ENCODE measurements at regions not wholly inside any gene's neighbourhood (a gene's known extent, or its start where the extent isn't known, plus 50 kb on each side); places are given as distances from the start of the nearest gene placed in this dataset.

DNA sequence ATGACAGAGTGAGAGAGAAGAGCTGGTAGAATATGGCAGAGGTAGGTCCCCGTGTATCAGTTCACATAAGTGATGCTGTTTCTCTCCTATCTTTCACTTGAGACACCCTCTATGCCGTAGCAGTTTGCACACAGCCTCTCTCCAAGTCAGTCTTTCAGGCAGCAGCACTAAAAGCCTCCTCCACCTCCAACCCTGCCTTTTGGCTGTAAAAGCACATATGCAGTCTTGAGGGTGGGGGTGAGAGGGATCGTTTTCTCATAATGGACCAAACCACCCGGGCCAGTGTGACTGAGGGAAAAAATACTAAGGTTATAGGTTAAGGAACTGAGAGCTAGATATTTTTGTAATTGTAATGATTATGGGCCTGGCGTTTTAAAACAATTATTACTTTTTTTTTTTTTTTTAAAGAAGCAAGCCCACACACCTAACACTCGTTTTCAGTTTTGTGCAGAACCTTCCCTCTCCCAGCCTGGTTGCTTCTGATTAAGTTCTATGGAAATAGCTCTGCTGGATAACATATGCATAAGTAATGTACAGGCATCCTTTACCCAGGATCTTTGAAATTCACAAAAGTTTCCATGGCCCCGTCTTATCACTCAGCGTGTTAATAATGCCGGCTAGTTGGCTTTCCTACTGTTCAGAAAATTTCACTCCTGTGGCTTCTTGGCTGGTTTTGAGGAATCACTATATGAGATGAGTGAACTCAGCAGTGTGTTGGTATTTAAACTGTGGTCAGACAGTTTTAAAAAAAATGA lies 112.2 kb upstream of the MEIS1 start:
- H3K4me3 ChIP-seq: no peak overlapping the region
- H3K4me1 ChIP-seq: no peaks in the 10 kb centered on the region
- intact Hi-C loops (cut with DNase I; ENCODE audit: low total_unique reads): no loop called here
- no peak overlapping the region for H3K27ac ChIP-seq
- no peaks in the 10 kb centered on the region for H3K36me3 ChIP-seq (ENCODE audit: low read depth, missing control alignments)
- no peak for DNase-seq
- WGBS, 2 donors: 50 to 60% methylated on average over 9 of the region's 9 CpGs
- H3K9me3 ChIP-seq: no peaks in the 10 kb centered on the region
- no peaks in the 10 kb centered on the region for H3K27me3 ChIP-seq
- no peak for TF ChIP-seq POLR2A (IDR thresholded peaks at IDR 0.05)
- TF ChIP-seq, protein P1, sequence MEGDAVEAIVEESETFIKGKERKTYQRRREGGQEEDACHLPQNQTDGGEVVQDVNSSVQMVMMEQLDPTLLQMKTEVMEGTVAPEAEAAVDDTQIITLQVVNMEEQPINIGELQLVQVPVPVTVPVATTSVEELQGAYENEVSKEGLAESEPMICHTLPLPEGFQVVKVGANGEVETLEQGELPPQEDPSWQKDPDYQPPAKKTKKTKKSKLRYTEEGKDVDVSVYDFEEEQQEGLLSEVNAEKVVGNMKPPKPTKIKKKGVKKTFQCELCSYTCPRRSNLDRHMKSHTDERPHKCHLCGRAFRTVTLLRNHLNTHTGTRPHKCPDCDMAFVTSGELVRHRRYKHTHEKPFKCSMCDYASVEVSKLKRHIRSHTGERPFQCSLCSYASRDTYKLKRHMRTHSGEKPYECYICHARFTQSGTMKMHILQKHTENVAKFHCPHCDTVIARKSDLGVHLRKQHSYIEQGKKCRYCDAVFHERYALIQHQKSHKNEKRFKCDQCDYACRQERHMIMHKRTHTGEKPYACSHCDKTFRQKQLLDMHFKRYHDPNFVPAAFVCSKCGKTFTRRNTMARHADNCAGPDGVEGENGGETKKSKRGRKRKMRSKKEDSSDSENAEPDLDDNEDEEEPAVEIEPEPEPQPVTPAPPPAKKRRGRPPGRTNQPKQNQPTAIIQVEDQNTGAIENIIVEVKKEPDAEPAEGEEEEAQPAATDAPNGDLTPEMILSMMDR (IDR thresholded peaks at IDR 0.05): no peak

DNA sequence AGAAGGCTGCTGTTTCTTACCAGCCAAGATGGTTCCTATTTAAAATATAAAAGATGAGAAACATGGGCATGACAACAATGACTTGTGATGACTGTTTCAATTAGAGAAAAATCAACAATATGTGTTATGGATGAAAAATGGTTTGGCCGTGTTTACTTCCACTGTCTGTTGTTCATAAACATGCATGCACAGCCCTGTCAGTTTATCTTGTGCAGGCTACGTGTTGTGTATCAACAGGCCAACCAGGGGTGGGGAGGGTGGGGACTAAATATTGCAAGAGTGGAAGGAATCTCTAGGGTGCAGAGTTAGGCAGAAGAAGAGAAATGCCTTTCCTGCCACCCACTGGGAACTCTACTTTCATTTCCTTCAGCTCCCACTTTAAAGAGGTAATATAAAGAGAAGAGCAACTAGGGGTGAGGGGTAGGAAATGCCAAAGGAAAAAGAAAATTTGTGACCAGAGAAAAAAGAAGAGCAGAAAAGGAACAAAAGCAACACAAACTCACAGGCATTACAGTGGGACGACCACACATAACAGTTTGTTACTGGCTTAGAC lies 116.8 kb upstream of the MEIS1 start:
- Histone ChIP-seq H3K36me3 (ENCODE audit: low read depth, missing control alignments) (no peaks in the 10 kb centered on the region), H3K4me1 (no peaks in the 10 kb centered on the region)
- WGBS, 2 donors: 73 to 86% methylated on average over 3 of the region's 3 CpGs

DNA sequence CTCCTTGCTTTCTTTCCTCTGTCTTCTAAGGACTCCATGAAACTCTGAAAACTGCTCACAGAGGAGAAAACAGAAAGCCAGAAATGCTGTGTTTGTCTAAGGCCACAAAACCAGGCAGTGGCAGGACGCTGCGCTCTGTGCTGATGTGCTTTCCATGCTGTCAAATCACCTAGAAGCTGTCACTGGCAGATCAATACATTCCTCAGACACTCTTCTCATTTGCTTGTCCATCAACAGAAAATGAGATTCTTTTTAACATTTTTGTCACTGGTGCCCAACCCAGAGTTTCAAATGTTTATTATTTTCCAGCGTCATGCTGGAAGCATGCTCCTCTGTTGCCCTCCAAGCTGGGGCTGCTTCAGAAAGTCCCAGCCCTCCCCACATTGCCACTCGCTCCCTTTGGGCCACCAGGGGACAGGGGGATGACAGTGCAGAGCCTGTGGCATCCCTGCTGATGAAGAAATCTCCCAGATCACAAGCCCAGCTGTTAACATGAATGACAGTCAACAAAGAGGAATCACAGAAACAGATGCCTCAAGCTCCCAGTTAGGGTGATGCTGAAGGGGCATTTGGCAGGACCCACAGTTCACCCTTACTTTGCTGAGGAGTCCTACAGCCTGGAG lies 117.5 kb upstream of the MEIS1 start:
- no peak for TF ChIP-seq POLR2A (IDR thresholded peaks at IDR 0.05)
- TF ChIP-seq, protein P1 (IDR thresholded peaks at IDR 0.05): no peak
- Histone ChIP-seq H3K4me1 (no peaks in the 10 kb centered on the region), H3K27ac (no peak overlapping the region), H3K27me3 (no peaks in the 10 kb centered on the region), H3K9me3 (no peaks in the 10 kb centered on the region), H3K36me3 (ENCODE audit: low read depth, missing control alignments) (no peaks in the 10 kb centered on the region), H3K4me3 (no peak overlapping the region)
- WGBS, 2 donors: 87 to 89% methylated on average over 4 of the region's 4 CpGs
- intact Hi-C loops (cut with DNase I; ENCODE audit: low total_unique reads): no loop called here
- DNase-seq: no peak

More for the DNA sequence above, 116.8 kb upstream of the MEIS1 start:
- intact Hi-C loops (cut with DNase I; ENCODE audit: low total_unique reads): no loop called here
- DNase-seq: no peak
- no peaks in the 10 kb centered on the region for H3K27me3 ChIP-seq
- H3K4me3 ChIP-seq: no peak overlapping the region
- no peak for TF ChIP-seq POLR2A (IDR thresholded peaks at IDR 0.05)
- TF ChIP-seq, protein P1 (IDR thresholded peaks at IDR 0.05): no peak
- no peaks in the 10 kb centered on the region for H3K9me3 ChIP-seq
- H3K27ac ChIP-seq: no peak overlapping the region

DNA sequence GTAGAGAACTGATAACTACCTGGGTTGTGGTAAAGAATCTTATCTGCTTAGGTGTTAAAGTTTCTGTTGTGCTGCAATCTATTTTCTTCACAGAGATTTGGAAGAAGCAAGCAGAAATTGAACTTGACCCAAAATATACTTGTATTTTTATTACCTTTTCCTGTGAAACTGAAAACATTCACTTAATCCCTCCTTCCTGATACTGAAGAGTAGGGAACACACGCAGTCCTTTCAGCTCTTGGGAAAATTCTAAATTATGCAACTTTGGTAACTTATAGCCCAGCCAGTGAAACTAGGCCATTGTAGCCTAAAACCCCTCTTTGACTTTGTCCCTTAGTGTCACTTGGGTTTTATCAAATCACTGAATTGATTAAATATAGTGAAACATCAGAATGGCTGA lies 128.4 kb upstream of the MEIS1 start:
- WGBS, 2 donors: 51 to 58% methylated on average over 1 of the region's 1 CpG

More for the DNA sequence above, 128.4 kb upstream of the MEIS1 start:
- TF ChIP-seq, protein P1 (IDR thresholded peaks at IDR 0.05): no peak
- no peak for TF ChIP-seq POLR2A (IDR thresholded peaks at IDR 0.05)
- Histone ChIP-seq H3K27me3 (no peaks in the 10 kb centered on the region), H3K4me1 (peaks cover 8% of the 10 kb centered on the region), H3K27ac (no peak overlapping the region), H3K4me3 (no peak overlapping the region), H3K36me3 (ENCODE audit: low read depth, missing control alignments) (no peaks in the 10 kb centered on the region), H3K9me3 (no peaks in the 10 kb centered on the region)
- intact Hi-C loops (cut with DNase I; ENCODE audit: low total_unique reads): no loop called here
- no peak for DNase-seq
